Upper lobe of right lung (tissue), 1 donor: ENCODE measurements at regions not wholly inside any gene's neighbourhood (a gene's known extent, or its start where the extent isn't known, plus 50 kb on each side); places are given as distances from the start of the nearest gene placed in this dataset.

Experiments
- ATAC-seq: fragments of 200-7000 bp; cut with Tn5 transposase; one replicate; pipeline ENCODE4 v1.9.1; 2020; ENCODE audit warnings: mild to moderate bottlenecking, moderate library complexity
- DNase-seq: peaks from one replicate; pipeline ENCODE4 v3.0.0-alpha.2; 2020
- H3K27ac ChIP-seq: fragments of 200-600 bp; one replicate; pipeline ENCODE4 v1.8.0; 2022
- H3K27me3 ChIP-seq: fragments of 200-600 bp; one replicate; pipeline ENCODE4 v1.8.0; 2022; ENCODE audit warnings: mild to moderate bottlenecking
- H3K36me3 ChIP-seq: fragments of 200-600 bp; one replicate; pipeline ENCODE4 v1.8.0; 2022
- H3K4me1 ChIP-seq: fragments of 200-600 bp; one replicate; pipeline ENCODE4 v1.8.0; 2022
- H3K4me3 ChIP-seq: fragments of 200-600 bp; one replicate; pipeline ENCODE4 v1.8.0; 2022; ENCODE audit warnings: mild to moderate bottlenecking
- H3K9me3 ChIP-seq: fragments of 200-600 bp; one replicate; pipeline ENCODE4 v1.8.0; 2022
- intact Hi-C: fragments of 100-400 bp; cut with DNase I; formaldehyde crosslinking; loops from one replicate; pipeline ENCODE4 v1.11.0; 2022
- TF ChIP-seq, protein P1 (sequence below): fragments of 200-600 bp; IDR thresholded peaks from one replicate; pipeline ENCODE4 v1.8.0; 2022; ENCODE audit warnings: antibody characterized with exemption
- donor health status: DM: no; HTN: yes; CAD: no; lungs with severe emphysema.

DNA sequence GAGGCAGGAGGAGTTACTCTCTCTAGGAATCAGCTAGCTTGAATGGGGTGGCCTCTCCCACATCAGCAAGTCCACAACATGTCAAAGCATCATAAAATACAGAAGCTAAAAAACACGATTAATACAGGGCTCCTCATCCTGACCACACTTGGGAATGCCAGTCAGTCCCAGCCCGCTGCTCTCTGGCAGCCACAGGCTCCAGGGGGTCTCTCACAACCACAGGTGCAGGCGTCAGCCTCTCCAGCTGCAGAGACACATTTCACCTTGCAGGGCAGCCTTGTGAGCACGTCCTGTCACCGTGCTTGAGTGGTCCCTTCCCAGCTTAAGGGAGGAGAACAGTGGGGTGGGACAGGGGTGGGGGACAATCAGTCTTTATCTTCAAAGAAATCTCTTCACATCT, 137.4 kb upstream of the SH3BP4 start:
- TF ChIP-seq, protein P1, sequence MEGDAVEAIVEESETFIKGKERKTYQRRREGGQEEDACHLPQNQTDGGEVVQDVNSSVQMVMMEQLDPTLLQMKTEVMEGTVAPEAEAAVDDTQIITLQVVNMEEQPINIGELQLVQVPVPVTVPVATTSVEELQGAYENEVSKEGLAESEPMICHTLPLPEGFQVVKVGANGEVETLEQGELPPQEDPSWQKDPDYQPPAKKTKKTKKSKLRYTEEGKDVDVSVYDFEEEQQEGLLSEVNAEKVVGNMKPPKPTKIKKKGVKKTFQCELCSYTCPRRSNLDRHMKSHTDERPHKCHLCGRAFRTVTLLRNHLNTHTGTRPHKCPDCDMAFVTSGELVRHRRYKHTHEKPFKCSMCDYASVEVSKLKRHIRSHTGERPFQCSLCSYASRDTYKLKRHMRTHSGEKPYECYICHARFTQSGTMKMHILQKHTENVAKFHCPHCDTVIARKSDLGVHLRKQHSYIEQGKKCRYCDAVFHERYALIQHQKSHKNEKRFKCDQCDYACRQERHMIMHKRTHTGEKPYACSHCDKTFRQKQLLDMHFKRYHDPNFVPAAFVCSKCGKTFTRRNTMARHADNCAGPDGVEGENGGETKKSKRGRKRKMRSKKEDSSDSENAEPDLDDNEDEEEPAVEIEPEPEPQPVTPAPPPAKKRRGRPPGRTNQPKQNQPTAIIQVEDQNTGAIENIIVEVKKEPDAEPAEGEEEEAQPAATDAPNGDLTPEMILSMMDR: no peak
- Histone ChIP-seq H3K4me3 (no peak overlapping the region), H3K4me1 (no peaks in the 10 kb centered on the region), H3K9me3 (no peaks in the 10 kb centered on the region), H3K27ac (no peak overlapping the region), H3K27me3 (no peaks in the 10 kb centered on the region), H3K36me3 (no peaks in the 10 kb centered on the region)
- ATAC-seq (no peak), DNase-seq (no peak)
- intact Hi-C loops: no loop called here

GRCh38 chr2:234812851-234813250, 139.0 kb upstream of the SH3BP4 start:
- Histone ChIP-seq H3K27me3 (no peaks in the 10 kb centered on the region), H3K4me3 (no peak overlapping the region), H3K36me3 (no peaks in the 10 kb centered on the region), H3K9me3 (no peaks in the 10 kb centered on the region), H3K27ac (no peak overlapping the region), H3K4me1 (no peaks in the 10 kb centered on the region)
- TF ChIP-seq, protein P1: no peak
- intact Hi-C loops: no loop called here
- ATAC-seq (no peak), DNase-seq (no peak)

GRCh38 chr2:234808907-234809306, 142.9 kb upstream of the SH3BP4 start:
- intact Hi-C loops: no loop called here
- H3K4me1 ChIP-seq: no peaks in the 10 kb centered on the region
- H3K27ac ChIP-seq: no peak overlapping the region
- no peaks in the 10 kb centered on the region for H3K27me3 ChIP-seq
- H3K4me3 ChIP-seq: no peak overlapping the region
- no peaks in the 10 kb centered on the region for H3K36me3 ChIP-seq
- no peak for DNase-seq
- no peaks in the 10 kb centered on the region for H3K9me3 ChIP-seq
- no peak for ATAC-seq
- TF ChIP-seq, protein P1: no peak

GRCh38 chr2:234806818-234807217, 145.0 kb upstream of the SH3BP4 start:
- no peak for DNase-seq
- Histone ChIP-seq H3K4me1 (no peaks in the 10 kb centered on the region), H3K27ac (no peak overlapping the region), H3K27me3 (no peaks in the 10 kb centered on the region), H3K9me3 (no peaks in the 10 kb centered on the region), H3K4me3 (no peak overlapping the region), H3K36me3 (no peaks in the 10 kb centered on the region)
- TF ChIP-seq, protein P1: no peak
- intact Hi-C loops: no loop called here
- ATAC-seq: no peak

- H3K9me3 ChIP-seq: no peaks in the 10 kb centered on the region
- H3K4me1 ChIP-seq: no peaks in the 10 kb centered on the region
- H3K27me3 ChIP-seq: no peaks in the 10 kb centered on the region
- ATAC-seq (no peak), DNase-seq (no peak)
- no peak overlapping the region for H3K27ac ChIP-seq
- TF ChIP-seq, protein P1: no peak
- intact Hi-C loops: no loop called here
- no peak overlapping the region for H3K4me3 ChIP-seq
- H3K36me3 ChIP-seq: no peaks in the 10 kb centered on the region
Observed at GRCh38 chr2:234805836-234806235, 146.0 kb upstream of the SH3BP4 start.

GRCh38 chr2:234804704-234805103, 147.1 kb upstream of the SH3BP4 start:
- Histone ChIP-seq H3K27ac (no peak overlapping the region), H3K36me3 (no peaks in the 10 kb centered on the region), H3K4me1 (no peaks in the 10 kb centered on the region), H3K27me3 (no peaks in the 10 kb centered on the region), H3K4me3 (no peak overlapping the region), H3K9me3 (no peaks in the 10 kb centered on the region)
- DNase-seq (no peak), ATAC-seq (no peak)
- intact Hi-C loops: no loop called here
- TF ChIP-seq, protein P1: no peak
